Hepatocyte (in vitro differentiated cells): ENCODE measurements at regions not wholly inside any gene's neighbourhood (a gene's known extent, or its start where the extent isn't known, plus 50 kb on each side); places are given as distances from the start of the nearest gene placed in this dataset.

Source experiments
- DNase-seq: peaks from one replicate; pipeline ENCODE4 v3.0.0-alpha.2; 2016; ENCODE audit warnings: low spot score
- H2AFZ ChIP-seq: fragments of 200-600 bp; sonication (generic); 2 replicates; pipeline ENCODE4 v1.6.0; 2016; ENCODE audit warnings: antibody characterized with exemption, mild to moderate bottlenecking
- H3K27ac ChIP-seq: fragments of 200-600 bp; sonication (generic); 2 replicates; pipeline ENCODE4 v1.5.1; 2016; ENCODE audit warnings: mild to moderate bottlenecking
- H3K27me3 ChIP-seq: fragments of 200-600 bp; sonication (generic); 2 replicates; pipeline ENCODE4 v1.6.1; 2016
- H3K36me3 ChIP-seq: fragments of 200-600 bp; sonication (generic); replicated peaks from 2 replicates; pipeline ENCODE4 v1.5.1; 2016; ENCODE audit warnings: low read depth; ENCODE audit not compliant: insufficient read depth
- H3K4me1 ChIP-seq: fragments of 200-600 bp; sonication (generic); 2 replicates; pipeline ENCODE4 v1.5.1; 2016; ENCODE audit warnings: mild to moderate bottlenecking, moderate library complexity; ENCODE audit not compliant: insufficient read depth
- H3K4me2 ChIP-seq: fragments of 200-600 bp; sonication (generic); 2 replicates; pipeline ENCODE4 v1.6.0; 2016
- H3K4me3 ChIP-seq: fragments of 200-600 bp; sonication (generic); 2 replicates; pipeline ENCODE4 v1.5.1; 2016; ENCODE audit warnings: mild to moderate bottlenecking
- H3K79me2 ChIP-seq: fragments of 200-600 bp; sonication (generic); 2 replicates; pipeline ENCODE4 v1.6.0; 2017; ENCODE audit warnings: mild to moderate bottlenecking
- H3K9me2 ChIP-seq: fragments of 200-600 bp; sonication (generic); replicated peaks from 2 replicates; pipeline ENCODE4 v1.6.0; 2017; ENCODE audit warnings: mild to moderate bottlenecking; ENCODE audit not compliant: insufficient read depth
- H3K9me3 ChIP-seq: fragments of 200-600 bp; sonication (generic); 2 replicates; pipeline ENCODE4 v1.5.1; 2016; ENCODE audit warnings: low read depth, mild to moderate bottlenecking
- H4K20me1 ChIP-seq: fragments of 200-600 bp; sonication (generic); 2 replicates; pipeline ENCODE4 v1.6.0; 2016; ENCODE audit warnings: mild to moderate bottlenecking; ENCODE audit not compliant: insufficient read depth, poor library complexity, severe bottlenecking
- EZH2 ChIP-seq: fragments of 200-600 bp; sonication (generic); IDR thresholded peaks from 2 replicates; pipeline ENCODE4 v1.6.1; 2016; ENCODE audit warnings: antibody characterized with exemption, mild to moderate bottlenecking, borderline replicate concordance
- EZH2phosphoT487 ChIP-seq: fragments of 200-600 bp; sonication (generic); IDR thresholded peaks from one replicate; pipeline ENCODE4 v1.6.1; 2018; ENCODE audit warnings: antibody characterized with exemption, mild to moderate bottlenecking, low read depth, moderate library complexity; ENCODE audit not compliant: unreplicated experiment, severe bottlenecking
- whole genome bisulfite sequencing: methylation state at CpG from one replicate; pipeline ENCODE4 v1.1.6; 2016; ENCODE audit warnings: low lambda C conversion rate; ENCODE audit errors: missing lambda C conversion rate; 5-methylcytosine and 5-hydroxymethylcytosine counted together
- TF ChIP-seq, protein P1 (sequence below): fragments of 200-600 bp; sonication (generic); IDR thresholded peaks from 2 replicates; pipeline ENCODE4 v1.5.1; 2016; ENCODE audit warnings: antibody characterized with exemption, mild to moderate bottlenecking; ENCODE audit not compliant: poor library complexity

DNA sequence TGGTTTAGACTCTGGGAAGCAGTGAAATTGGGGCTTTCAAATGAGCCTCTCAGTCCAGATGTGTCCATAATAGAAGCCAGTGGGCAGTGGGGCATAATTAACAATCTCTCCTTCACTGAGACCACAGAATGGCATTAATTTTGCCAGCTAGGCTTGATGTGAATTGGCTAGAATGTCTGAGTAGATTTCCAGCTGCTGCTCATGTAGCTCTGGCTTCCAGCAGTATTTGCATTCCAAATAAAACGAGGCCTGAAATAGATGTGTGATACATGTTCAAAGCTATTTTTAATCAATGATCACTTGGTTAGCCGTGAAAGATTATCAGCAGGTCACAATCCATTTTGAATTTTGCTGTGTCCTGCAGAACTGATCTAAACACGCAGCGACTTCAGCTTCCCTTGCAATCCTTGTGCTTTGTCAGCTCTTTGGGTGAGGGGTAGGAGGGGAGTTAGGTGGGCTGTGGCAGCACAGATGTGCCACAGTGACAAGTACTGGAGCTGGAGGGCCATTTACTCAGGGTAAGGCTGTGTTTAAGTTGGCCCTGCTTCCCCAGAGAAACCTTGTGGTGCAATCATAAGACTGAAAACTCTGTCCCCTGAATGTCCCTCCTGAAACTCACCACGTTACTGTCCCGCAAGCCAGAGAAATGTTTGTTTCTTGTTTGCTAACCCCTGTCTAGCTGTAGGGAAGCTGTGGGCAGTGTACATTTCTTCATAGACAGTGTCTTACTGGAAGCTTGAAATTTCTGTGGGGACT, 56.9 kb upstream of the TMEM178A start:
- no peaks in the 10 kb centered on the region for H3K9me2 ChIP-seq
- no peak overlapping the region for H2AFZ ChIP-seq
- 61% methylated on average over 6 of the region's 6 CpGs for WGBS
- H3K4me2 ChIP-seq = no peak overlapping the region
- no peak overlapping the region for H3K4me3 ChIP-seq
- no peaks in the 10 kb centered on the region for H3K9me3 ChIP-seq
- TF ChIP-seq, protein P1, sequence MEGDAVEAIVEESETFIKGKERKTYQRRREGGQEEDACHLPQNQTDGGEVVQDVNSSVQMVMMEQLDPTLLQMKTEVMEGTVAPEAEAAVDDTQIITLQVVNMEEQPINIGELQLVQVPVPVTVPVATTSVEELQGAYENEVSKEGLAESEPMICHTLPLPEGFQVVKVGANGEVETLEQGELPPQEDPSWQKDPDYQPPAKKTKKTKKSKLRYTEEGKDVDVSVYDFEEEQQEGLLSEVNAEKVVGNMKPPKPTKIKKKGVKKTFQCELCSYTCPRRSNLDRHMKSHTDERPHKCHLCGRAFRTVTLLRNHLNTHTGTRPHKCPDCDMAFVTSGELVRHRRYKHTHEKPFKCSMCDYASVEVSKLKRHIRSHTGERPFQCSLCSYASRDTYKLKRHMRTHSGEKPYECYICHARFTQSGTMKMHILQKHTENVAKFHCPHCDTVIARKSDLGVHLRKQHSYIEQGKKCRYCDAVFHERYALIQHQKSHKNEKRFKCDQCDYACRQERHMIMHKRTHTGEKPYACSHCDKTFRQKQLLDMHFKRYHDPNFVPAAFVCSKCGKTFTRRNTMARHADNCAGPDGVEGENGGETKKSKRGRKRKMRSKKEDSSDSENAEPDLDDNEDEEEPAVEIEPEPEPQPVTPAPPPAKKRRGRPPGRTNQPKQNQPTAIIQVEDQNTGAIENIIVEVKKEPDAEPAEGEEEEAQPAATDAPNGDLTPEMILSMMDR = no peak
- TF ChIP-seq EZH2phosphoT487 (no peak), EZH2 (no peak)
- H3K79me2 ChIP-seq = no peaks in the 10 kb centered on the region
- H3K36me3 ChIP-seq = no peaks in the 10 kb centered on the region
- DNase-seq = no peak
- H3K4me1 ChIP-seq = no peaks in the 10 kb centered on the region
- H3K27me3 ChIP-seq = no peaks in the 10 kb centered on the region
- no peak overlapping the region for H3K27ac ChIP-seq
- no peaks in the 10 kb centered on the region for H4K20me1 ChIP-seq

DNA sequence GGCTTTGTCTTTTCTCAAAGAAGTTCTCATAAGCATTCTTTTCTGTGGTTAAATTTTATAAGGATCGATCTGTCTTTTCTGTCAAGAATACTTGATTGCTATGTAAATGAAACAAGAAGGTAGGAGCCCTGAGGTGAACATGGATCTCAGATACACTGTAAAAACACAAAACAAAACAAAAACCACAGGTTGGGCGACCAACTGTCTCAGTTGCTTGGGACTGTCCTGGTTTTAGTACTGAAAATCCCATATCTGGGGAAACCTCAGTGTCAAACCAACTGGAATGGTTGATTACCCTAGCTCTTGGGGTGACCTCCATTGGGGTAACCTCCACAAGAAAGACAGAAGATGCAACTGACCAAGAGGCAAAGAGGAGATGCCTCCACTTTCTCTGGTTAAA, 55.8 kb upstream of the TMEM178A start:
- Histone ChIP-seq H3K27me3 (no peaks in the 10 kb centered on the region), H3K4me2 (no peak overlapping the region), H3K9me3 (no peaks in the 10 kb centered on the region), H3K9me2 (no peaks in the 10 kb centered on the region), H4K20me1 (no peaks in the 10 kb centered on the region), H2AFZ (no peak overlapping the region), H3K36me3 (no peaks in the 10 kb centered on the region), H3K4me3 (no peak overlapping the region), H3K27ac (no peak overlapping the region), H3K79me2 (no peaks in the 10 kb centered on the region), H3K4me1 (no peaks in the 10 kb centered on the region)
- WGBS = 90% methylated on average over 2 of the region's 2 CpGs
- DNase-seq = no peak
- TF ChIP-seq, protein P1 = no peak
- no peak for TF ChIP-seq EZH2
- no peak for TF ChIP-seq EZH2phosphoT487

DNA sequence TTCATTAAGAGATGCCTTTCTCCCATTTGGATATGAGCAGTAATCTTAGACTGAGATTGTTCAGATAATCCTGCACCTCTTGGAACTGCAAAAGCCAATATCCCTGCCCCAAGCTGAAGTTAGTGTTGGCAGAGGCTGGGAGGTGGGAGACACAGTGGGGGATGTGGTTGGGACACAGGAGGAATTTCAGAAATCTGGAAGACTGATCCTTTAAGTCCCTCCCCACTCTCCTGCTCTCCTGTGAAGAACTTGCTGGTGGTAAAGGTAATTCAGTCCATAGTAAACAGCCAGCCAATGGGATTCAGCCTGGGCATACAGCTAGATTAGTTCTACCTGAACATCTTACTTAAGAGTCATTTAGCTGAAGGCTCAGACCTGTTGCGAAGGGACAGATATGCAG, 50.0 kb upstream of the TMEM178A start:
- H4K20me1 ChIP-seq = no peaks in the 10 kb centered on the region
- no peaks in the 10 kb centered on the region for H3K4me1 ChIP-seq
- no peaks in the 10 kb centered on the region for H3K79me2 ChIP-seq
- TF ChIP-seq EZH2 (no peak), EZH2phosphoT487 (no peak)
- TF ChIP-seq, protein P1 = no peak
- H3K9me3 ChIP-seq = no peaks in the 10 kb centered on the region
- no peak overlapping the region for H3K4me2 ChIP-seq
- no peaks in the 10 kb centered on the region for H3K9me2 ChIP-seq
- no peak overlapping the region for H2AFZ ChIP-seq
- H3K36me3 ChIP-seq = no peaks in the 10 kb centered on the region
- no peaks in the 10 kb centered on the region for H3K27me3 ChIP-seq
- no peak for DNase-seq
- H3K27ac ChIP-seq = no peak overlapping the region
- WGBS = 53% methylated on average over 1 of the region's 1 CpG
- H3K4me3 ChIP-seq = no peak overlapping the region
